Testis (tissue), 2 donors: ENCODE measurements at regions not wholly inside any gene's neighbourhood (a gene's known extent, or its start where the extent isn't known, plus 50 kb on each side); places are given as distances from the start of the nearest gene placed in this dataset.
"Not testable (repeated sequence)": the region's sequence is repeated elsewhere in the genome, so short reads cannot be mapped to it uniquely, and the experiment has no call there.

Source experiments
- DNase-seq: peaks from one replicate; pipeline ENCODE4 v3.0.0-alpha.2; 2019
- H3K27ac ChIP-seq, 2 donors: fragments of 200-600 bp; sonication (generic); one replicate each; pipeline ENCODE4 v1.5.1; 2019
- H3K27me3 ChIP-seq: fragments of 200-600 bp; sonication (generic); one replicate; pipeline ENCODE4 v1.5.1; 2019
- H3K36me3 ChIP-seq: fragments of 200-600 bp; sonication (generic); one replicate; pipeline ENCODE4 v1.5.1; 2017; ENCODE audit warnings: low read depth; ENCODE audit errors: missing control alignments
- H3K4me1 ChIP-seq: fragments of 200-600 bp; sonication (generic); one replicate; pipeline ENCODE4 v1.5.1; 2019
- H3K4me3 ChIP-seq, 2 donors: fragments of 200-600 bp; sonication (generic); one replicate each; pipeline ENCODE4 v1.5.1; 2017 to 2019
- H3K9me3 ChIP-seq: fragments of 200-600 bp; sonication (generic); one replicate; pipeline ENCODE4 v1.5.1; 2017
- POLR2A ChIP-seq: fragments of 450-650 bp; IDR thresholded peaks from one replicate; pipeline ENCODE4 v1.6.1; 2017; ENCODE audit warnings: antibody characterized with exemption, mild to moderate bottlenecking, moderate library complexity
- WGBS, 2 donors: methylation state at CpG; one replicate each; pipeline ENCODE4 v1.1.5; 2018; 5-methylcytosine and 5-hydroxymethylcytosine counted together
- intact Hi-C: fragments of 100-400 bp; cut with DNase I; formaldehyde crosslinking; loops from one replicate; pipeline ENCODE4 v1.15.1; 2023; ENCODE audit warnings: low total_unique reads
- TF ChIP-seq, protein P1 (sequence below), 3 experiments: fragments of 450-650 bp in 2 of 3; fragments of 200-600 bp in 1 of 3; sonication (generic) in 1 of 3; IDR thresholded peaks; one replicate each; pipeline ENCODE4 v1.5.1; 2016 to 2019; ENCODE audit warnings: antibody characterized with exemption in 3 of 3, mild to moderate bottlenecking in 2 of 3, moderate library complexity in 1 of 3

DNA sequence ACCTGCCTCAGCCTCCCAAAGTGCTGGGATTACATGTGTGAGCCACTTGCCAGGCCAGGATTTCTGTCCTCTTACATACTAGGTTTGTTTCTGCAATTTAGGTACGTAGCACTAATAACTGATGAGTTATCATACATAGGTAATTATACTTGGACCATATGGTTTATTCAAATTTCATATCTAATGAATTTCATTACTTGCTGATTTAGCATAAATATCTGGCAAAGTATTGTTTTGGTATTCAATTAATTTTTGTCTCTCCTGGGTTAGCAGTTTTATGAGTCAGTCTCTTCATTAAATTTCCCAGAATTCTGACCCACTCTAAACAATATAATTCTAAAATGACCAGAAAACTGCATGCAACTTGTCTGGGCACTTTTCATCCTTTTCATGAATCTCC lies 2146.5 kb downstream of the TP53TG3F start:
- Histone ChIP-seq H3K9me3 (no peaks in the 10 kb centered on the region), H3K4me1 (no peaks in the 10 kb centered on the region), H3K27ac (no peak overlapping the region), H3K36me3 (no peaks in the 10 kb centered on the region), H3K27me3 (no peaks in the 10 kb centered on the region), H3K4me3 (no peak overlapping the region)
- TF ChIP-seq POLR2A = no peak
- TF ChIP-seq, protein P1, sequence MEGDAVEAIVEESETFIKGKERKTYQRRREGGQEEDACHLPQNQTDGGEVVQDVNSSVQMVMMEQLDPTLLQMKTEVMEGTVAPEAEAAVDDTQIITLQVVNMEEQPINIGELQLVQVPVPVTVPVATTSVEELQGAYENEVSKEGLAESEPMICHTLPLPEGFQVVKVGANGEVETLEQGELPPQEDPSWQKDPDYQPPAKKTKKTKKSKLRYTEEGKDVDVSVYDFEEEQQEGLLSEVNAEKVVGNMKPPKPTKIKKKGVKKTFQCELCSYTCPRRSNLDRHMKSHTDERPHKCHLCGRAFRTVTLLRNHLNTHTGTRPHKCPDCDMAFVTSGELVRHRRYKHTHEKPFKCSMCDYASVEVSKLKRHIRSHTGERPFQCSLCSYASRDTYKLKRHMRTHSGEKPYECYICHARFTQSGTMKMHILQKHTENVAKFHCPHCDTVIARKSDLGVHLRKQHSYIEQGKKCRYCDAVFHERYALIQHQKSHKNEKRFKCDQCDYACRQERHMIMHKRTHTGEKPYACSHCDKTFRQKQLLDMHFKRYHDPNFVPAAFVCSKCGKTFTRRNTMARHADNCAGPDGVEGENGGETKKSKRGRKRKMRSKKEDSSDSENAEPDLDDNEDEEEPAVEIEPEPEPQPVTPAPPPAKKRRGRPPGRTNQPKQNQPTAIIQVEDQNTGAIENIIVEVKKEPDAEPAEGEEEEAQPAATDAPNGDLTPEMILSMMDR (IDR thresholded peaks at IDR 0.05) = no peak
- intact Hi-C loops = no loop called here
- no peak for DNase-seq
- WGBS, 2 donors = 71 to 74% methylated on average over 1 of the region's 1 CpG

- H3K9me3 ChIP-seq, H3K36me3 ChIP-seq, DNase-seq, H3K27me3 ChIP-seq, H3K4me1 ChIP-seq, H3K27ac ChIP-seq, H3K4me3 ChIP-seq, intact Hi-C loops: not testable (repeated sequence)
- 37 to 42% methylated on average over 2 of the region's 2 CpGs for WGBS, 2 donors
These were observed 2155.5 kb downstream of the TP53TG3F start for GRCh38 chr16:35614883-35615282.

DNA sequence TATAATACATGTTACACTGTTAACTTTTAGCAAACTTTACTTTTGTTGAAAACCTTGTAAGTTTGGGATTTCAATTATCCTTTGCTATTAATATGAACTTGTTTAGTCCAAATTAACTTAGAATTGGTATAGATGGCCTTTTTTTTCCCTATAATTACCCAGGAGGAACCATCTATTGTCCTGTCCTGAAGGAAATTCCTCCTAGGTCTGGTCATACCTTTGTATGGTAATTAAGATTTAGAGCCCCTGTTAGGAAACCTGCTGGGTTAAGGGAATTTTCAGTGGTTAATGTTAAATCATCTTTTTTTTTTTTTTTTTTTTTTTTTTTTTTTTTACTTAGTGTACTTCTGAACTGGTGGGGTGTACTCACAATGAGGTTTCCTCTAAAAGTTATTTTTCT lies 2159.8 kb downstream of the TP53TG3F start:
- intact Hi-C loops = not testable (repeated sequence)

GRCh38 chr16:35626041-35626440 lies 2166.6 kb downstream of the TP53TG3F start:
- H3K9me3 ChIP-seq = no peaks in the 10 kb centered on the region
- 65 to 75% methylated on average over 1 of the region's 1 CpG for WGBS, 2 donors
- H3K27ac ChIP-seq = no peak overlapping the region
- H3K27me3 ChIP-seq = no peaks in the 10 kb centered on the region
- H3K4me1 ChIP-seq = peaks cover 7% of the 10 kb centered on the region
- intact Hi-C loops = no loop called here
- no peaks in the 10 kb centered on the region for H3K36me3 ChIP-seq
- TF ChIP-seq, protein P1 (IDR thresholded peaks at IDR 0.05) = no peak
- no peak for TF ChIP-seq POLR2A
- no peak for DNase-seq
- no peak overlapping the region for H3K4me3 ChIP-seq

More for the DNA sequence above, 2159.8 kb downstream of the TP53TG3F start:
- not testable (repeated sequence) for H3K4me3 ChIP-seq, H3K36me3 ChIP-seq, H3K27ac ChIP-seq, H3K27me3 ChIP-seq, DNase-seq, H3K4me1 ChIP-seq, H3K9me3 ChIP-seq

- intact Hi-C loops = no loop called here
- H3K4me1 ChIP-seq = peaks cover 17% of the 10 kb centered on the region
These were observed 2169.6 kb downstream of the TP53TG3F start for GRCh38 chr16:35628976-35629375.

More at GRCh38 chr16:35628976-35629375, 2169.6 kb downstream of the TP53TG3F start:
- H3K36me3 ChIP-seq = no peaks in the 10 kb centered on the region
- H3K27me3 ChIP-seq = no peaks in the 10 kb centered on the region
- no peaks in the 10 kb centered on the region for H3K9me3 ChIP-seq
- 48 to 57% methylated on average over 3 of the region's 3 CpGs for WGBS, 2 donors
- TF ChIP-seq, protein P1 (IDR thresholded peaks at IDR 0.05) = no peak
- no peak for TF ChIP-seq POLR2A
- no peak for DNase-seq
- no peak overlapping the region for H3K27ac ChIP-seq
- H3K4me3 ChIP-seq = no peak overlapping the region
